H1 (cell line): ENCODE measurements at regions not wholly inside any gene's neighbourhood (a gene's known extent, or its start where the extent isn't known, plus 50 kb on each side); places are given as distances from the start of the nearest gene placed in this dataset.

Source experiments
- CTCF ChIA-PET: fragments of 300-600 bp; sonication (Branson Sonifier 250); formaldehyde crosslinking; loops from one replicate; lab custom pipeline; 2021; ENCODE audit not compliant: partially characterized antibody; lab: Charles Lee
- POLR2A ChIA-PET: fragments of 300-600 bp; sonication (Branson Sonifier 250); formaldehyde crosslinking; loops from one replicate; lab custom pipeline; 2021; ENCODE audit warnings: inconsistent platforms; ENCODE audit not compliant: partially characterized antibody; lab: Charles Lee
- DNase-seq, 2 experiments: peaks; one replicate each; pipeline versions ENCODE4 v3.0.0 to v3.0.0-alpha.2; 2010 to 2022; ENCODE audit warnings: low spot score in 2 of 2, low read depth in 1 of 2, mixed read lengths in 1 of 2
- FAIRE-seq: peaks from 2 replicates; lab custom pipeline; 2011; peaks lifted over from hg19 to GRCh38; lab: Jason Lieb, UNC
- H2AFZ ChIP-seq: 2 replicates; pipeline ENCODE4 v1.8.1; 2012; ENCODE audit warnings: low read length, inconsistent platforms
- H2AK5ac ChIP-seq: 2 replicates; pipeline ENCODE4 v1.6.1; 2013; ENCODE audit warnings: low read depth, low read length
- H2BK120ac ChIP-seq: replicated peaks from 2 replicates; pipeline ENCODE3; 2013; ENCODE audit warnings: low read depth, low read length, inconsistent platforms
- H2BK12ac ChIP-seq: 2 replicates; pipeline ENCODE4 v1.6.1; 2013; ENCODE audit warnings: low read depth, low read length
- H2BK15ac ChIP-seq: 2 replicates; pipeline ENCODE4 v1.6.1; 2013; ENCODE audit warnings: low read length
- H2BK20ac ChIP-seq: 2 replicates; pipeline ENCODE4 v1.6.1; 2013; ENCODE audit warnings: low read length
- H2BK5ac ChIP-seq: 2 replicates; pipeline ENCODE4 v1.6.1; 2013; ENCODE audit warnings: low read depth, low read length
- H3K14ac ChIP-seq: 2 replicates; pipeline ENCODE4 v1.6.1; 2013; ENCODE audit warnings: inconsistent platforms; ENCODE audit not compliant: insufficient read length
- H3K18ac ChIP-seq: 2 replicates; pipeline ENCODE4 v1.6.1; 2013; ENCODE audit warnings: low read length; ENCODE audit errors: extremely low read depth
- H3K23ac ChIP-seq: 2 replicates; pipeline ENCODE4 v1.6.1; 2013; ENCODE audit warnings: inconsistent platforms; ENCODE audit not compliant: insufficient read length
- H3K23me2 ChIP-seq: 2 replicates; pipeline ENCODE4 v1.6.1; 2013; ENCODE audit warnings: low read depth, low read length
- H3K27ac ChIP-seq: 2 replicates; pipeline ENCODE4 v1.6.1; 2011; ENCODE audit warnings: low read depth, low read length, inconsistent platforms
- H3K27me3 ChIP-seq, 4 experiments: replicated peaks in 1 of 4; 1 replicate in 1 of 4; 2 replicates in 3 of 4; pipeline versions ENCODE4 v1.6.1 to v1.8.1; 2011 to 2013; ENCODE audit warnings: low read length in 3 of 4, mild to moderate bottlenecking in 3 of 4, inconsistent platforms in 2 of 4, mixed read lengths in 2 of 4, moderate library complexity in 1 of 4; ENCODE audit not compliant: control insufficient read depth in 3 of 4, insufficient read depth in 3 of 4; ENCODE audit errors: extremely low read depth in 1 of 4
- H3K36me3 ChIP-seq, 4 experiments: 2 replicates each; pipeline versions ENCODE4 v1.6.1 to v1.8.1; 2011 to 2013; ENCODE audit warnings: mild to moderate bottlenecking in 4 of 4, low read length in 3 of 4, moderate library complexity in 2 of 4, control low read depth in 1 of 4, inconsistent platforms in 1 of 4; ENCODE audit not compliant: insufficient read depth in 4 of 4, control insufficient read depth in 2 of 4
- H3K4ac ChIP-seq: replicated peaks from 2 replicates; pipeline ENCODE3; 2013; ENCODE audit warnings: low read length, low read depth, mixed read lengths, inconsistent platforms; ENCODE audit not compliant: insufficient read length
- H3K4me1 ChIP-seq, 4 experiments: replicated peaks in 1 of 4; 1 replicate in 1 of 4; 2 replicates in 3 of 4; pipeline versions ENCODE4 v1.6.1 to v1.8.1; 2011 to 2013; ENCODE audit warnings: low read length in 3 of 4, inconsistent platforms in 2 of 4, mixed read lengths in 1 of 4; ENCODE audit not compliant: insufficient read depth in 4 of 4, control insufficient read depth in 3 of 4
- H3K4me2 ChIP-seq, 2 experiments: 2 replicates each; pipeline versions ENCODE4 v1.6.1 to v1.8.1; 2011 to 2013; ENCODE audit warnings: low read depth in 2 of 2, low read length in 2 of 2, control low read depth in 1 of 2, inconsistent platforms in 1 of 2, mild to moderate bottlenecking in 1 of 2; ENCODE audit not compliant: insufficient read depth in 1 of 2
- H3K4me3 ChIP-seq, 4 experiments: fragments of 200-600, 300-600 bp in 1 of 4; sonication (generic), shearing (Covaris generic), sonication (Bioruptor Twin) in 1 of 4; 2 replicates each; pipeline versions ENCODE4 v1.5.1 to v1.8.1; 2011 to 2016; ENCODE audit warnings: low read length in 4 of 4, low read depth in 3 of 4, control low read depth in 2 of 4, inconsistent platforms in 2 of 4, mild to moderate bottlenecking in 2 of 4, mixed read lengths in 1 of 4, moderate library complexity in 1 of 4; ENCODE audit not compliant: insufficient read depth in 2 of 4; ENCODE audit errors: extremely low read depth in 1 of 4
- H3K56ac ChIP-seq: replicated peaks from 2 replicates; pipeline ENCODE3; 2013; ENCODE audit warnings: low read depth, mild to moderate bottlenecking, mixed read lengths, low read length, inconsistent platforms; ENCODE audit not compliant: insufficient read length
- H3K79me1 ChIP-seq: 2 replicates; pipeline ENCODE4 v1.6.1; 2013; ENCODE audit warnings: low read depth, low read length, control low read depth
- H3K79me2 ChIP-seq, 2 experiments: 2 replicates each; pipeline versions ENCODE4 v1.6.1 to v1.8.1; 2012 to 2013; ENCODE audit warnings: low read length in 2 of 2, mild to moderate bottlenecking in 2 of 2, inconsistent platforms in 1 of 2; ENCODE audit not compliant: insufficient read depth in 2 of 2, control insufficient read depth in 1 of 2
- H3K9ac ChIP-seq, 4 experiments: replicated peaks in 1 of 4; 1 replicate in 1 of 4; 2 replicates in 3 of 4; pipeline versions ENCODE4 v1.6.1 to v1.8.1; 2011 to 2013; ENCODE audit warnings: low read depth in 3 of 4, low read length in 3 of 4, control low read depth in 2 of 4, mild to moderate bottlenecking in 2 of 4, moderate library complexity in 2 of 4, inconsistent platforms in 1 of 4; ENCODE audit errors: extremely low read depth in 1 of 4
- H3K9me3 ChIP-seq, 2 experiments: 2 replicates each; pipeline versions ENCODE4 v1.6.1 to v1.8.1; 2012 to 2013; ENCODE audit warnings: mild to moderate bottlenecking in 2 of 2, moderate library complexity in 2 of 2, control low read depth in 1 of 2, inconsistent platforms in 1 of 2, low read depth in 1 of 2, low read length in 1 of 2, mixed read lengths in 1 of 2; ENCODE audit not compliant: insufficient read depth in 2 of 2
- H4K20me1 ChIP-seq, 2 experiments: replicated peaks in 1 of 2; 2 replicates each; pipeline versions ENCODE3 to v1.8.1; 2011 to 2013; ENCODE audit warnings: inconsistent platforms in 2 of 2, low read length in 2 of 2, mild to moderate bottlenecking in 1 of 2; ENCODE audit not compliant: insufficient read depth in 2 of 2, control insufficient read depth in 1 of 2
- H4K5ac ChIP-seq: 2 replicates; pipeline ENCODE4 v1.6.1; 2013; ENCODE audit warnings: low read length, low read depth, mixed read lengths, inconsistent platforms; ENCODE audit not compliant: insufficient read length
- H4K8ac ChIP-seq: 2 replicates; pipeline ENCODE4 v1.8.0; 2013; ENCODE audit warnings: mild to moderate bottlenecking, moderate library complexity, low read length, inconsistent platforms; ENCODE audit not compliant: insufficient read depth; ENCODE audit errors: extremely low read depth
- H4K91ac ChIP-seq: replicated peaks from 2 replicates; pipeline ENCODE3; 2013; ENCODE audit warnings: low read length, mixed read lengths, inconsistent platforms; ENCODE audit not compliant: insufficient read length
- BACH1 ChIP-seq: IDR thresholded peaks from 2 replicates; pipeline ENCODE4 v1.6.1; 2012; ENCODE audit warnings: low read length, improper control_type of control experiment
- BCL11A ChIP-seq, 2 experiments: IDR thresholded peaks; one replicate each; pipeline ENCODE4 v1.6.1; 2011; ENCODE audit warnings: low read depth in 2 of 2, low read length in 2 of 2, mild to moderate bottlenecking in 2 of 2
- CHD2 ChIP-seq: IDR thresholded peaks from 2 replicates; pipeline ENCODE4 v1.6.1; 2012; ENCODE audit warnings: low read length, improper control_type of control experiment
- CTCF ChIP-seq, 3 experiments: IDR thresholded peaks; 1 replicate in 2 of 3; 2 replicates in 1 of 3; pipeline versions ENCODE4 v1.5.1 to v1.6.1; 2011; ENCODE audit warnings: low read length in 3 of 3, mild to moderate bottlenecking in 3 of 3, inconsistent platforms in 2 of 3, low read depth in 1 of 3, moderate library complexity in 1 of 3; ENCODE audit not compliant: insufficient read depth in 1 of 3; ENCODE audit errors: control extremely low read depth in 1 of 3
- KDM1A ChIP-seq: fragments of 200-600, 300-600 bp; sonication (generic); IDR thresholded peaks from 2 replicates; pipeline ENCODE4 v1.7.1; 2016; ENCODE audit warnings: mild to moderate bottlenecking, low read length, borderline replicate concordance
- KDM4A ChIP-seq: IDR thresholded peaks from one replicate; pipeline ENCODE4 v1.7.1; 2012; ENCODE audit warnings: low read depth, mild to moderate bottlenecking, moderate library complexity, low read length, inconsistent platforms; ENCODE audit not compliant: severe bottlenecking
- RBBP5 ChIP-seq: IDR thresholded peaks from 2 replicates; pipeline ENCODE4 v1.7.1; 2012; ENCODE audit warnings: low read depth, mild to moderate bottlenecking, inconsistent platforms, low read length, moderate library complexity, borderline replicate concordance
- SIRT6 ChIP-seq: IDR thresholded peaks from one replicate; pipeline ENCODE4 v1.7.1; 2012; ENCODE audit warnings: low read length, inconsistent platforms
- SIX5 ChIP-seq: IDR thresholded peaks from 2 replicates; pipeline ENCODE4 v1.6.1; 2011; ENCODE audit warnings: mild to moderate bottlenecking, low read depth, low read length
- SRF ChIP-seq: IDR thresholded peaks from 2 replicates; pipeline ENCODE4 v1.6.1; 2011; ENCODE audit warnings: mild to moderate bottlenecking, low read depth, low read length, moderate library complexity
- TCF12 ChIP-seq: IDR thresholded peaks from 2 replicates; pipeline ENCODE4 v1.6.1; 2011; ENCODE audit warnings: low read depth, mild to moderate bottlenecking, low read length
- YY1 ChIP-seq: IDR thresholded peaks from 2 replicates; pipeline ENCODE4 v1.6.1; 2011; ENCODE audit warnings: low read depth, mild to moderate bottlenecking, low read length
- WGBS, 2 experiments: shearing (Covaris generic) in 1 of 2; methylation state at CpG; one replicate each; pipeline versions ENCODE4 v1.1.6 to v1.1.7; 2013 to 2015; ENCODE audit warnings: low lambda C conversion rate in 2 of 2, mixed read lengths in 2 of 2, inconsistent platforms in 1 of 2, low coverage in 1 of 2, missing lambda C conversion rate in 1 of 2; ENCODE audit not compliant: insufficient replicate concordance in 2 of 2, insufficient coverage in 1 of 2, insufficient read length in 1 of 2; ENCODE audit errors: extremely low coverage in 1 of 2, missing lambda C conversion rate in 1 of 2; 5-methylcytosine and 5-hydroxymethylcytosine counted together

- no peak overlapping the region for H2BK120ac ChIP-seq
- H3K79me1 ChIP-seq: no peaks in the 10 kb centered on the region
- 59% methylated on average over 8 of the region's 8 CpGs; no CpG with 5 or more reads in 1 of the 2 experiments for WGBS, 2 experiments
- DNase-seq (peak in 1 of 2 experiments; percentile 48), FAIRE-seq (peak; percentile 97)
- no peak overlapping the region for H4K91ac ChIP-seq
- no peak overlapping the region for H3K9ac ChIP-seq
- no peak overlapping the region for H3K4ac ChIP-seq
- H3K4me3 ChIP-seq: no peak overlapping the region
- H4K20me1 ChIP-seq: no peaks in the 10 kb centered on the region
- no peak overlapping the region for H3K14ac ChIP-seq
- no peak overlapping the region for H3K23ac ChIP-seq
- H2AFZ ChIP-seq: no peak overlapping the region
- no peak overlapping the region for H3K18ac ChIP-seq
- no peak overlapping the region for H2BK20ac ChIP-seq
- H4K8ac ChIP-seq: no peak overlapping the region
- H2BK15ac ChIP-seq: no peak overlapping the region
- H3K36me3 ChIP-seq: no peaks in the 10 kb centered on the region
- no peak overlapping the region for H4K5ac ChIP-seq
- no peaks in the 10 kb centered on the region for H3K4me1 ChIP-seq
- no peak overlapping the region for H2BK5ac ChIP-seq
- no peaks in the 10 kb centered on the region for H3K79me2 ChIP-seq
- no peak overlapping the region for H3K56ac ChIP-seq
- H3K4me2 ChIP-seq: no peak overlapping the region
- H2BK12ac ChIP-seq: no peak overlapping the region
- H2AK5ac ChIP-seq: no peak overlapping the region
- peaks cover 2% of the 10 kb centered on the region; the same call in 1 of the 2 replicates for H3K23me2 ChIP-seq
- no peaks in the 10 kb centered on the region for H3K9me3 ChIP-seq
- no peak overlapping the region for H3K27ac ChIP-seq
- no peaks in the 10 kb centered on the region for H3K27me3 ChIP-seq
- CTCF ChIA-PET: interaction anchor here (0.6 to 1.8 kb wide), 29 partner anchors 8 to 558 kb away, joined by 3 to 8 read pairs (median 3); partner anchors contain the start of gene SLC35F3
- POLR2A ChIA-PET: no interaction called here
- TF ChIP-seq RBBP5: no peak
- TF ChIP-seq CTCF (IDR thresholded peaks at IDR 0.05; ENCODE audit: control extremely low read depth in 1 of 3, insufficient read depth in 1 of 3, low read depth in 1 of 3, low read length in 3 of 3): peak; percentile 23 to 98 (median 91)
- no peak for TF ChIP-seq CHD2
- TF ChIP-seq SIX5: no peak
- no peak for TF ChIP-seq BACH1
- no peak for TF ChIP-seq KDM4A
- no peak for TF ChIP-seq SRF
- no peak for TF ChIP-seq KDM1A
- no peak for TF ChIP-seq BCL11A (IDR thresholded peaks at IDR 0.05; ENCODE audit: low read depth in 2 of 2, low read length in 2 of 2)
- TF ChIP-seq YY1: peak; percentile 79
- no peak for TF ChIP-seq TCF12
- TF ChIP-seq SIRT6: no peak
These were observed 113.7 kb upstream of the SLC35F3 start for GRCh38 chr1:233790662-233791371.
